Endothelial cell (in vitro differentiated cells): ENCODE measurements at regions not wholly inside any gene's neighbourhood (a gene's known extent, or its start where the extent isn't known, plus 50 kb on each side); places are given as distances from the start of the nearest gene placed in this dataset.

Experiments
- DNase-seq: peaks from one replicate; pipeline ENCODE4 v3.0.0; 2021; ENCODE audit warnings: low spot score
- H3K27ac Mint-ChIP-seq: one replicate; pipeline ENCODE4 v1.8.0; 2021; ENCODE audit warnings: mixed read lengths, inconsistent platforms; ENCODE audit not compliant: unreplicated experiment
- H3K27me3 Mint-ChIP-seq: one replicate; pipeline ENCODE4 v1.8.0; 2021; ENCODE audit warnings: mild to moderate bottlenecking, moderate library complexity, mixed read lengths, inconsistent platforms; ENCODE audit not compliant: unreplicated experiment
- H3K36me3 Mint-ChIP-seq: one replicate; pipeline ENCODE4 v1.8.0; 2021; ENCODE audit warnings: mild to moderate bottlenecking, low read depth, mixed read lengths, inconsistent platforms; ENCODE audit not compliant: unreplicated experiment
- H3K4me1 Mint-ChIP-seq: one replicate; pipeline ENCODE4 v1.8.0; 2021; ENCODE audit warnings: mild to moderate bottlenecking, mixed read lengths, inconsistent platforms; ENCODE audit not compliant: unreplicated experiment
- H3K4me3 Mint-ChIP-seq: one replicate; pipeline ENCODE4 v1.8.0; 2021; ENCODE audit warnings: mild to moderate bottlenecking, mixed read lengths, inconsistent platforms; ENCODE audit not compliant: unreplicated experiment
- H3K9me3 Mint-ChIP-seq: one replicate; pipeline ENCODE4 v1.8.0; 2021; ENCODE audit warnings: mixed read lengths, inconsistent platforms; ENCODE audit not compliant: unreplicated experiment
- TF ChIP-seq, protein P1 (sequence below): fragments of 200-600 bp; sonication (generic); IDR thresholded peaks from one replicate; pipeline ENCODE4 v1.5.0; 2021; ENCODE audit warnings: antibody characterized with exemption; ENCODE audit not compliant: unreplicated experiment

DNA sequence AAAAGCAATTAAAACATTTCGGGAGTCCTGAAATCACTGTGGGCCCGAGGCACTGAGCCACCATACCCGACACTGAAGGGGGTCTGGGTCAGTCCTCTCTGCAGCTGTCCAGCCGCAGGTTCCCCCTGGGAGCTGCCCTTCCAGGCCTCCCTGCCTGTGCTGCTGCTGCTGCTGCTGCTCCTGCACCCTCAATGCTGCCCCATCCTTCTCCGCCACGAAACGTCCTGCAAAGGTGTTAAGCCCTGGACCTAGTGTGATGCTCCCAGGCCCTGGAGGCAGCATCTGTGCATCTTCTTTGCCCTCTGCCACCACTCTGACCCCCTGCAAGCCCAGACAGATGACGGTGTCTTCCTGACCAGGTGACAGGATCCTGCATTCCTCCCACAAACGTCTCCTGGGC lies 513.3 kb downstream of the NPHP4 start:
- DNase-seq: no peak
- H3K4me3 Mint-ChIP-seq: no peak overlapping the region
- no peak overlapping the region for H3K27ac Mint-ChIP-seq
- no peaks in the 10 kb centered on the region for H3K36me3 Mint-ChIP-seq
- TF ChIP-seq, protein P1, sequence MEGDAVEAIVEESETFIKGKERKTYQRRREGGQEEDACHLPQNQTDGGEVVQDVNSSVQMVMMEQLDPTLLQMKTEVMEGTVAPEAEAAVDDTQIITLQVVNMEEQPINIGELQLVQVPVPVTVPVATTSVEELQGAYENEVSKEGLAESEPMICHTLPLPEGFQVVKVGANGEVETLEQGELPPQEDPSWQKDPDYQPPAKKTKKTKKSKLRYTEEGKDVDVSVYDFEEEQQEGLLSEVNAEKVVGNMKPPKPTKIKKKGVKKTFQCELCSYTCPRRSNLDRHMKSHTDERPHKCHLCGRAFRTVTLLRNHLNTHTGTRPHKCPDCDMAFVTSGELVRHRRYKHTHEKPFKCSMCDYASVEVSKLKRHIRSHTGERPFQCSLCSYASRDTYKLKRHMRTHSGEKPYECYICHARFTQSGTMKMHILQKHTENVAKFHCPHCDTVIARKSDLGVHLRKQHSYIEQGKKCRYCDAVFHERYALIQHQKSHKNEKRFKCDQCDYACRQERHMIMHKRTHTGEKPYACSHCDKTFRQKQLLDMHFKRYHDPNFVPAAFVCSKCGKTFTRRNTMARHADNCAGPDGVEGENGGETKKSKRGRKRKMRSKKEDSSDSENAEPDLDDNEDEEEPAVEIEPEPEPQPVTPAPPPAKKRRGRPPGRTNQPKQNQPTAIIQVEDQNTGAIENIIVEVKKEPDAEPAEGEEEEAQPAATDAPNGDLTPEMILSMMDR: no peak
- H3K27me3 Mint-ChIP-seq: peaks cover 5% of the 10 kb centered on the region
- no peaks in the 10 kb centered on the region for H3K9me3 Mint-ChIP-seq
- H3K4me1 Mint-ChIP-seq: no peaks in the 10 kb centered on the region

DNA sequence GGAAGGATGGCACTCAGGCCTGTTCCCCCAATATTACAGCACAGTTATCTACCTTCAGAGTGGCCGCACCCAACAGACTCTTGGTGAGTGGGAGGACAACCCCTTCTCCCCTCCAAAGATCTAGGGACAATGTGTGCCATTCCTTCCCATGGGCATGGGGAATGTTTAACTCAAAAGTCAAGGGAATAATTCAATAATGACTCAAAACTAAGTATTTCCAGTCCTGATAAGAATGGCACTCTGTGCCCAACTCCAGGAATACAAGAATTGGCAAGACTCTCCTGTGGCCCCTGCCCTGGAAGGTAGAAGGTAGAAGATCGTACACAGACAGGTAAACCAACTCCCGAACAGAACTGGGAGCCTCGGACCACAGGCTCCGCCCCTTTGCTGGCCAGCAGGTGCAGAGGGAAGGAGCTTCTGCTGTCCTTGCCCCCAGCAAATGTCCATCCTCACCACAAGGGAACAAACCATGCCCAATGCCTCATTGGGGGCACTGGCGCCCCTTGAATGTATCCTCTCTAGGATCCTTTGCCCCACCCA lies 514.0 kb downstream of the NPHP4 start:
- H3K27me3 Mint-ChIP-seq: peaks cover 5% of the 10 kb centered on the region
- TF ChIP-seq, protein P1: no peak
- H3K4me3 Mint-ChIP-seq: no peak overlapping the region

DNA sequence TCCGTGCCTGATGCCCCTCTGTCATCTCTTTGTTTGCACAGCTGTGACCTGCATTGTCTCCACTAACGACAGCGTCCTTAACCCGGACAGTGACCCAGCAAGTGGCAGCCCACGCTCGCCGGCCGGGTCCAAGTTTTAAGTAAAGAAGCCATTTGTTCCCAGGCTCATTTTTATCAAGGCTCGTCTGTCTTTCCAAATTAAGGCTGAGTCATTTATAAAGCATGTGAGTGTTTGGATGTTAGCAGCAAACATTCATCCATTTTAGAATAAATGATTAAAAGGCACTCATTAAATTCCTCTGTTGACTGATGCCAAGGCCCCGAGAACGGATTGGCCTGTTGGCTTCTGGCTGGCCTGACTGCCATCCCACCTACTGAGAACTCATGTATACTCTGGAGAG lies 514.5 kb downstream of the NPHP4 start:
- Mint-ChIP-seq H3K27me3 (peaks cover 2% of the 10 kb centered on the region), H3K27ac (no peak overlapping the region), H3K9me3 (no peaks in the 10 kb centered on the region), H3K4me3 (no peak overlapping the region), H3K4me1 (no peaks in the 10 kb centered on the region), H3K36me3 (no peaks in the 10 kb centered on the region)
- DNase-seq: no peak
- TF ChIP-seq, protein P1: no peak

More for the DNA sequence above, 514.0 kb downstream of the NPHP4 start:
- H3K9me3 Mint-ChIP-seq: no peaks in the 10 kb centered on the region
- no peak overlapping the region for H3K27ac Mint-ChIP-seq
- no peaks in the 10 kb centered on the region for H3K36me3 Mint-ChIP-seq
- no peaks in the 10 kb centered on the region for H3K4me1 Mint-ChIP-seq
- DNase-seq: no peak

DNA sequence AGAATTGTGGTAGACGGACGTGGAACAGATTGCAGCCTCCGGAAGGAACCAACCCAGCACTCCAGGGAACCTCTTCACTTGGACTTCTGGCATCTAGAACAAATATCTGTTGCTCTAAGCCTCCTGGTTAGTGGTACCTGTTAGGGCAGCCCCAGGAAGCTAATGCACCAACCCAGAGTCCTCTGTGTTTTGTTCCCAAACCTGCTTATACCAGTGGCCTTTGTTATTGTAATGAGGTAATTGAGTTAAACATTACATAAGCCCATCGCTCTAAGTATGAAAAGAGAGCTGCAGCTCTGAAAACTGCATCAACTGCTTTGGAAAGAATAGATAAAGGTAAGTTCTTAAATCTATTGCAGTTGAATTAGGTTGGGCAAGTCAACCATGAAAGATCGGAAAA lies 516.7 kb downstream of the NPHP4 start:
- TF ChIP-seq, protein P1: no peak
- H3K4me3 Mint-ChIP-seq: no peak overlapping the region
- H3K9me3 Mint-ChIP-seq: no peaks in the 10 kb centered on the region
- no peaks in the 10 kb centered on the region for H3K4me1 Mint-ChIP-seq
- H3K27ac Mint-ChIP-seq: no peak overlapping the region
- DNase-seq: no peak
- H3K36me3 Mint-ChIP-seq: no peaks in the 10 kb centered on the region
- H3K27me3 Mint-ChIP-seq: peaks cover 5% of the 10 kb centered on the region

DNA sequence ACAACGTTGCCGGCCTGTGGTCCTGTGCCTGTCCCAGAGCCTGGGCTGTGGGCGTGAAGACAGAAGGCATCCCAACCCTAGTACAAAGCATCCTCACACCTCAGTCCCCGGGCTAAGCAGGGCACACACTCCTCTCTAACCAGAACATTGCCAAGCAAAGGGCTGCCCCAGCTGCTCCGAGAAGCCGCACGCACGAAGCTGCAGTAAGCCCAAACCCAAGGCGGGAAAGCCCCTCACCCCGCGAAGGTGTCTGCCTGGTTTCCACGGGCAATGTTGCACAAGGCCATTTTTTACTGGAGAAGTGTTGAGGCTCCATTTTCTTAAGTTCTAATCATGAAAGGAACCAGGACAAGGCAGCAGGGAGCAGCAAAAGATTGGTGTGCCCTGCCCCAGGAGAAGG lies 519.0 kb downstream of the NPHP4 start:
- no peak overlapping the region for H3K4me3 Mint-ChIP-seq
- H3K36me3 Mint-ChIP-seq: no peaks in the 10 kb centered on the region
- H3K4me1 Mint-ChIP-seq: no peaks in the 10 kb centered on the region
- peaks cover 5% of the 10 kb centered on the region for H3K27me3 Mint-ChIP-seq
- no peaks in the 10 kb centered on the region for H3K9me3 Mint-ChIP-seq
- TF ChIP-seq, protein P1: no peak
- no peak overlapping the region for H3K27ac Mint-ChIP-seq
- DNase-seq: no peak
